AG04450 (cell line): ENCODE measurements at regions not wholly inside any gene's neighbourhood (a gene's known extent, or its start where the extent isn't known, plus 50 kb on each side); places are given as distances from the start of the nearest gene placed in this dataset.

Experiments used
- CTCF ChIA-PET: fragments of 300-600, 350-600 bp; formaldehyde crosslinking; extraction: SDS; loops from one replicate; lab custom pipeline; 2022; ENCODE audit warnings: antibody characterized with exemption, inconsistent platforms; lab: Charles Lee
- POLR2A ChIA-PET: fragments of 350-600 bp; formaldehyde crosslinking; extraction: SDS; loops from one replicate; lab custom pipeline; 2021; ENCODE audit warnings: antibody characterized with exemption, inconsistent platforms; lab: Yijun Ruan, JAX
- DNase-seq: peaks from one replicate; pipeline ENCODE4 v3.0.0-alpha.2; 2011; ENCODE audit warnings: low read depth, low spot score
- H3K27ac ChIP-seq: one replicate; pipeline ENCODE4 v1.5.1; 2012; ENCODE audit warnings: low read depth, low read length, control low read depth
- H3K27me3 ChIP-seq: one replicate; pipeline ENCODE4 v1.6.0; 2012; ENCODE audit warnings: low read length; ENCODE audit not compliant: control insufficient read depth, insufficient read depth
- H3K4me3 ChIP-seq: 2 replicates; pipeline ENCODE4 v1.5.1; 2011; ENCODE audit warnings: mild to moderate bottlenecking, low read depth, low read length, control low read depth
- H3K9me3 ChIP-seq: 2 replicates; pipeline ENCODE4 v1.5.1; 2012; ENCODE audit warnings: low read length; ENCODE audit not compliant: control insufficient read depth, insufficient read depth
- CTCF ChIP-seq: IDR thresholded peaks from 2 replicates; pipeline ENCODE4 v1.5.1; 2011; ENCODE audit warnings: low read depth, low read length, control low read depth, inconsistent platforms

GRCh38 chr12:107331912-107332311 is 238.6 kb upstream of the CRY1 start:
- no peaks in the 10 kb centered on the region for H3K9me3 ChIP-seq
- CTCF ChIA-PET: no interaction called here

GRCh38 chr12:107332743-107333142 is 239.4 kb upstream of the CRY1 start:
- Histone ChIP-seq H3K27ac (no peak overlapping the region), H3K4me3 (no peak overlapping the region), H3K9me3 (no peaks in the 10 kb centered on the region), H3K27me3 (peaks cover 3% of the 10 kb centered on the region)
- ChIA-PET POLR2A (no interaction called here), CTCF (interaction anchor here (0.6 kb wide), 1 partner anchor 343 kb away, joined by 4 read pairs; no protein-coding TSS in a partner anchor)
- no peak for TF ChIP-seq CTCF
- no peak for DNase-seq

More at GRCh38 chr12:107331912-107332311, 238.6 kb upstream of the CRY1 start:
- Histone ChIP-seq H3K27ac (no peak overlapping the region), H3K4me3 (no peak overlapping the region), H3K27me3 (peaks cover 3% of the 10 kb centered on the region)
- DNase-seq: no peak
- TF ChIP-seq CTCF: no peak
- POLR2A ChIA-PET: interaction anchor here (0.6 kb wide), 1 partner anchor 83 kb away, joined by 3 read pairs; no protein-coding TSS in a partner anchor

- no peak for TF ChIP-seq CTCF
- Histone ChIP-seq H3K9me3 (no peaks in the 10 kb centered on the region), H3K27me3 (peaks cover 3% of the 10 kb centered on the region), H3K27ac (no peak overlapping the region), H3K4me3 (no peak overlapping the region)
- no peak for DNase-seq
- CTCF ChIA-PET: interaction anchor here (1.4 kb wide), 1 partner anchor 204 kb away, joined by 5 read pairs; no protein-coding TSS in a partner anchor
- POLR2A ChIA-PET: no interaction called here
Measured at GRCh38 chr12:107335802-107336570, 242.6 kb upstream of the CRY1 start.

- TF ChIP-seq CTCF: no peak
- DNase-seq: no peak
- CTCF ChIA-PET: interaction anchor here (1.4 kb wide), 1 partner anchor 204 kb away, joined by 5 read pairs; no protein-coding TSS in a partner anchor
- H3K4me3 ChIP-seq: no peak overlapping the region
- H3K27me3 ChIP-seq: peaks cover 3% of the 10 kb centered on the region
- no peaks in the 10 kb centered on the region for H3K9me3 ChIP-seq
- no peak overlapping the region for H3K27ac ChIP-seq
- POLR2A ChIA-PET: interaction anchor here (0.6 kb wide), 1 partner anchor 179 kb away, joined by 3 read pairs; no protein-coding TSS in a partner anchor
Measured at GRCh38 chr12:107336695-107337094, 243.3 kb upstream of the CRY1 start.
